WTC11 (cell line): ENCODE measurements at regions not wholly inside any gene's neighbourhood (a gene's known extent, or its start where the extent isn't known, plus 50 kb on each side); places are given as distances from the start of the nearest gene placed in this dataset.

Source experiments
- ATAC-seq: fragments of 200-7000 bp; cut with Tn5 transposase; 2 replicates; pipeline ENCODE4 v1.10.0; 2021; ENCODE audit warnings: mild to moderate bottlenecking, moderate library complexity
- CTCF ChIA-PET: fragments of 300-600 bp; sonication (Branson Sonifier 250); formaldehyde crosslinking; loops from one replicate; lab custom pipeline; 2021; ENCODE audit warnings: antibody characterized with exemption; lab: Charles Lee
- POLR2A ChIA-PET: fragments of 350-600 bp; sonication (Branson Sonifier 250); formaldehyde crosslinking; loops from one replicate; lab custom pipeline; 2021; ENCODE audit warnings: antibody characterized with exemption; lab: Charles Lee
- DNase-seq: peaks from one replicate; pipeline ENCODE4 v3.0.0; 2021; ENCODE audit warnings: low spot score
- H3K27ac Mint-ChIP-seq: 2 replicates; pipeline ENCODE4 v1.8.0; 2021; ENCODE audit warnings: mixed read lengths
- H3K27me3 Mint-ChIP-seq: 2 replicates; pipeline ENCODE4 v1.8.0; 2021; ENCODE audit warnings: low read depth, mild to moderate bottlenecking, moderate library complexity, mixed read lengths
- H3K36me3 Mint-ChIP-seq: 2 replicates; pipeline ENCODE4 v1.8.0; 2021; ENCODE audit warnings: mixed read lengths
- H3K4me1 Mint-ChIP-seq: 2 replicates; pipeline ENCODE4 v1.8.0; 2022; ENCODE audit warnings: mixed read lengths
- H3K4me3 Mint-ChIP-seq: 2 replicates; pipeline ENCODE4 v1.8.0; 2021; ENCODE audit warnings: mild to moderate bottlenecking, moderate library complexity, mixed read lengths
- H3K9me3 Mint-ChIP-seq: 2 replicates; pipeline ENCODE4 v1.8.0; 2021; ENCODE audit warnings: mixed read lengths
- ATF1 ChIP-seq: sonication (generic); formaldehyde crosslinking; IDR thresholded peaks from 2 replicates; pipeline ENCODE4 v1.8.1; 2023; ENCODE audit warnings: mild to moderate bottlenecking, moderate library complexity, missing genetic modification reagents
- CDX4 ChIP-seq: fragments of 250-450 bp; sonication (Bioruptor Pico); IDR thresholded peaks from 2 replicates; pipeline ENCODE4 v1.9.0; 2021; ENCODE audit warnings: moderate library complexity, mild to moderate bottlenecking, inconsistent platforms, borderline replicate concordance
- CREB1 ChIP-seq: sonication (generic); formaldehyde crosslinking; IDR thresholded peaks from 2 replicates; pipeline ENCODE4 v1.8.0; 2023; ENCODE audit warnings: mild to moderate bottlenecking, missing genetic modification reagents
- JUN ChIP-seq: sonication (generic); formaldehyde crosslinking; IDR thresholded peaks from 2 replicates; pipeline ENCODE4 v1.8.0; 2023; ENCODE audit warnings: mild to moderate bottlenecking, missing genetic modification reagents
- PRDM15 ChIP-seq: sonication (generic); formaldehyde crosslinking; IDR thresholded peaks from 2 replicates; pipeline ENCODE4 v1.8.0; 2022; ENCODE audit warnings: missing genetic modification reagents
- RORB ChIP-seq: fragments of 250-450 bp; sonication (Bioruptor Pico); IDR thresholded peaks from 2 replicates; pipeline ENCODE4 v1.9.0; 2021; ENCODE audit warnings: mild to moderate bottlenecking
- SOX15 ChIP-seq: fragments of 250-450 bp; sonication (Bioruptor Pico); IDR thresholded peaks from 2 replicates; pipeline ENCODE4 v1.9.0; 2021; ENCODE audit warnings: mild to moderate bottlenecking
- USF2 ChIP-seq: sonication (generic); formaldehyde crosslinking; IDR thresholded peaks from 2 replicates; pipeline ENCODE4 v1.8.1; 2023; ENCODE audit warnings: mild to moderate bottlenecking, missing genetic modification reagents, moderate library complexity
- ZBTB21 ChIP-seq: sonication (generic); formaldehyde crosslinking; IDR thresholded peaks from 2 replicates; pipeline ENCODE4 v1.8.1; 2023; ENCODE audit warnings: mild to moderate bottlenecking, missing genetic modification reagents, borderline replicate concordance
- ZNF317 ChIP-seq: sonication (generic); formaldehyde crosslinking; IDR thresholded peaks from 2 replicates; pipeline ENCODE4 v1.8.1; 2023; ENCODE audit warnings: low read depth, mild to moderate bottlenecking, moderate library complexity, missing genetic modification reagents, borderline replicate concordance
- ZNF423 ChIP-seq: fragments of 250-450 bp; sonication (Bioruptor Pico); IDR thresholded peaks from 2 replicates; pipeline ENCODE4 v2.1.2; 2022; ENCODE audit warnings: mild to moderate bottlenecking, moderate library complexity
- ZNF532 ChIP-seq: fragments of 250-450 bp; sonication (Bioruptor Pico); IDR thresholded peaks from 2 replicates; pipeline ENCODE4 v1.9.0; 2021; ENCODE audit warnings: mild to moderate bottlenecking, borderline replicate concordance
- TF ChIP-seq, protein P1 (sequence below): fragments of 250-450 bp; sonication (Bioruptor Pico); IDR thresholded peaks from 2 replicates; pipeline ENCODE4 v1.8.0; 2021; ENCODE audit warnings: mild to moderate bottlenecking
- TF ChIP-seq, protein P2 (sequence below): sonication (generic); formaldehyde crosslinking; IDR thresholded peaks from 2 replicates; pipeline ENCODE4 v1.8.1; 2023; ENCODE audit warnings: mild to moderate bottlenecking, missing genetic modification reagents, borderline replicate concordance
- TF ChIP-seq, protein P3 (sequence below): fragments of 250-450 bp; sonication (Bioruptor Pico); conservative IDR thresholded peaks from 2 replicates; pipeline ENCODE4 v1.9.0; 2021; ENCODE audit warnings: mild to moderate bottlenecking
- TF ChIP-seq, protein P4 (sequence below): sonication (generic); formaldehyde crosslinking; IDR thresholded peaks from 2 replicates; pipeline ENCODE4 v1.8.0; 2022; ENCODE audit warnings: mild to moderate bottlenecking, missing genetic modification reagents
- TF ChIP-seq, protein P5 (sequence below): sonication (generic); formaldehyde crosslinking; IDR thresholded peaks from 2 replicates; pipeline ENCODE4 v1.8.1; 2022; ENCODE audit warnings: mild to moderate bottlenecking, moderate library complexity, missing genetic modification reagents

DNA sequence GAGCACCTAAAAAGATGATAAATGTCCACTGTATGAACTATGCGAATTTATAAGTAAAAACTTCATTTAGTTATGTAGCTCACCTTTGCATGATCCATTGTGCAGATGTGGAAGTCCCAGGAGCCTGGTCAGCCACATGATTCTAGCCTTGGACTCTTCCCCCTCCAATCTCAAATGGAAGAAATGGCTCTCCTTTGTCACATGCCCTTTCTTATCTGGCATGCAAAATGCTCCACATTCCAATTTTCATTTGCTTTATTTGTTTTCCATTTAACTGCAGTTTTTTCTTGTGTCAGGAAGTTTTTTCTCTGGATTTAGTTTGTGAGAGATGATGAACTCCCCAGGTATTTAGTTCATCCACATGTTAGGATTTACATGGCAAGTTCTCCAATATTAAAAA, 73.8 kb downstream of the DYRK2 start:
- Mint-ChIP-seq H3K27ac (no peak overlapping the region), H3K27me3 (no peaks in the 10 kb centered on the region), H3K36me3 (no peaks in the 10 kb centered on the region), H3K9me3 (peaks cover 8% of the 10 kb centered on the region), H3K4me1 (peaks cover 7% of the 10 kb centered on the region; the same call in 1 of the 2 replicates), H3K4me3 (no peak overlapping the region)
- DNase-seq = no peak
- ChIA-PET CTCF (no interaction called here), POLR2A (no interaction called here)
- no peak for ATAC-seq
- TF ChIP-seq USF2 (CRISPR knock-in tag) (no peak), ZNF423 (CRISPR knock-in tag) (no peak), JUN (no peak), CREB1 (CRISPR knock-in tag) (no peak), ZBTB21 (no peak), ZNF317 (CRISPR knock-in tag) (no peak), ATF1 (no peak), PRDM15 (CRISPR knock-in tag) (no peak), ZNF532 (no peak), CDX4 (CRISPR knock-in tag) (no peak), SOX15 (CRISPR knock-in tag) (no peak), RORB (CRISPR knock-in tag) (no peak)
- TF ChIP-seq, protein P1, sequence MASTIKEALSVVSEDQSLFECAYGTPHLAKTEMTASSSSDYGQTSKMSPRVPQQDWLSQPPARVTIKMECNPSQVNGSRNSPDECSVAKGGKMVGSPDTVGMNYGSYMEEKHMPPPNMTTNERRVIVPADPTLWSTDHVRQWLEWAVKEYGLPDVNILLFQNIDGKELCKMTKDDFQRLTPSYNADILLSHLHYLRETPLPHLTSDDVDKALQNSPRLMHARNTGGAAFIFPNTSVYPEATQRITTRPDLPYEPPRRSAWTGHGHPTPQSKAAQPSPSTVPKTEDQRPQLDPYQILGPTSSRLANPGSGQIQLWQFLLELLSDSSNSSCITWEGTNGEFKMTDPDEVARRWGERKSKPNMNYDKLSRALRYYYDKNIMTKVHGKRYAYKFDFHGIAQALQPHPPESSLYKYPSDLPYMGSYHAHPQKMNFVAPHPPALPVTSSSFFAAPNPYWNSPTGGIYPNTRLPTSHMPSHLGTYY (CRISPR knock-in tag) = no peak
- TF ChIP-seq, protein P2, sequence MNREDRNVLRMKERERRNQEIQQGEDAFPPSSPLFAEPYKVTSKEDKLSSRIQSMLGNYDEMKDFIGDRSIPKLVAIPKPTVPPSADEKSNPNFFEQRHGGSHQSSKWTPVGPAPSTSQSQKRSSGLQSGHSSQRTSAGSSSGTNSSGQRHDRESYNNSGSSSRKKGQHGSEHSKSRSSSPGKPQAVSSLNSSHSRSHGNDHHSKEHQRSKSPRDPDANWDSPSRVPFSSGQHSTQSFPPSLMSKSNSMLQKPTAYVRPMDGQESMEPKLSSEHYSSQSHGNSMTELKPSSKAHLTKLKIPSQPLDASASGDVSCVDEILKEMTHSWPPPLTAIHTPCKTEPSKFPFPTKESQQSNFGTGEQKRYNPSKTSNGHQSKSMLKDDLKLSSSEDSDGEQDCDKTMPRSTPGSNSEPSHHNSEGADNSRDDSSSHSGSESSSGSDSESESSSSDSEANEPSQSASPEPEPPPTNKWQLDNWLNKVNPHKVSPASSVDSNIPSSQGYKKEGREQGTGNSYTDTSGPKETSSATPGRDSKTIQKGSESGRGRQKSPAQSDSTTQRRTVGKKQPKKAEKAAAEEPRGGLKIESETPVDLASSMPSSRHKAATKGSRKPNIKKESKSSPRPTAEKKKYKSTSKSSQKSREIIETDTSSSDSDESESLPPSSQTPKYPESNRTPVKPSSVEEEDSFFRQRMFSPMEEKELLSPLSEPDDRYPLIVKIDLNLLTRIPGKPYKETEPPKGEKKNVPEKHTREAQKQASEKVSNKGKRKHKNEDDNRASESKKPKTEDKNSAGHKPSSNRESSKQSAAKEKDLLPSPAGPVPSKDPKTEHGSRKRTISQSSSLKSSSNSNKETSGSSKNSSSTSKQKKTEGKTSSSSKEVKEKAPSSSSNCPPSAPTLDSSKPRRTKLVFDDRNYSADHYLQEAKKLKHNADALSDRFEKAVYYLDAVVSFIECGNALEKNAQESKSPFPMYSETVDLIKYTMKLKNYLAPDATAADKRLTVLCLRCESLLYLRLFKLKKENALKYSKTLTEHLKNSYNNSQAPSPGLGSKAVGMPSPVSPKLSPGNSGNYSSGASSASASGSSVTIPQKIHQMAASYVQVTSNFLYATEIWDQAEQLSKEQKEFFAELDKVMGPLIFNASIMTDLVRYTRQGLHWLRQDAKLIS (CRISPR knock-in tag) = no peak
- TF ChIP-seq, protein P3, sequence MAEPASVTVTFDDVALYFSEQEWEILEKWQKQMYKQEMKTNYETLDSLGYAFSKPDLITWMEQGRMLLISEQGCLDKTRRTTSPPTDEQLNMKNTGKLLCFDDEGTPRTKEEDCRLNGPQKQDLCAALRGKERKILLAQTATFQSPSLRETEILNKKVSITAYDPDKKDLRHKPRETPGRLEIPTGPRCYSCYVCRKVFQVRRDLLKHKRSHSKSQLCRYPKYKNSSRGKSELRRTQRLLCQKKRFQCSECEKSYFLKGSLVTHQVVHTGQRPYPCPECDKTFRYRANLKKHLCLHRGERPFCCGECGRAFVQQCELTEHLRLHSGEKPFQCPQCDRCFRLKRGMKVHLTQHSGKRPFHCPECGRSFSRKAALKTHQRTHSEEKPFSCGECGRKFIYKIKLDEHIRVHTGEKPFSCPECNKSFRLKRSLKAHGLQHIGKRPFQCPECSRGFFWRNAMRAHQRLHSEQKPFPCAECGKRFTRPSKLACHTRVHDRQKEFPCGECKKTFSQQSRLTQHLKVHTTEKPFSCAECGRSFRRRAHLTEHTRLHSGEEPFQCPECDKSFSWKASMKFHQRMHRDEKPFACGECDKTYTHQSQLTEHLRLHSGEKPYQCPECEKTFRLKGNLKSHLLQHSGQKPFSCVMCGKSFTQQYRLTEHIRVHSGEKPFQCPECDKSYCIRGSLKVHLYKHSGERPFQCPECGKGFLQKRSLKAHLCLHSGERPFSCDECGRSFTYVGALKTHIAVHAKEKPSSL = no peak
- TF ChIP-seq, protein P4, sequence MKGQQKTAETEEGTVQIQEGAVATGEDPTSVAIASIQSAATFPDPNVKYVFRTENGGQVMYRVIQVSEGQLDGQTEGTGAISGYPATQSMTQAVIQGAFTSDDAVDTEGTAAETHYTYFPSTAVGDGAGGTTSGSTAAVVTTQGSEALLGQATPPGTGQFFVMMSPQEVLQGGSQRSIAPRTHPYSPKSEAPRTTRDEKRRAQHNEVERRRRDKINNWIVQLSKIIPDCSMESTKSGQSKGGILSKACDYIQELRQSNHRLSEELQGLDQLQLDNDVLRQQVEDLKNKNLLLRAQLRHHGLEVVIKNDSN (CRISPR knock-in tag) = no peak
- TF ChIP-seq, protein P5, sequence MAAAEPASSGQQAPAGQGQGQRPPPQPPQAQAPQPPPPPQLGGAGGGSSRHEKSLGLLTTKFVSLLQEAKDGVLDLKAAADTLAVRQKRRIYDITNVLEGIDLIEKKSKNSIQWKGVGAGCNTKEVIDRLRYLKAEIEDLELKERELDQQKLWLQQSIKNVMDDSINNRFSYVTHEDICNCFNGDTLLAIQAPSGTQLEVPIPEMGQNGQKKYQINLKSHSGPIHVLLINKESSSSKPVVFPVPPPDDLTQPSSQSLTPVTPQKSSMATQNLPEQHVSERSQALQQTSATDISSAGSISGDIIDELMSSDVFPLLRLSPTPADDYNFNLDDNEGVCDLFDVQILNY (CRISPR knock-in tag) = no peak
